Ammon's horn (tissue), 1 donor: ENCODE measurements at regions not wholly inside any gene's neighbourhood (a gene's known extent, or its start where the extent isn't known, plus 50 kb on each side); places are given as distances from the start of the nearest gene placed in this dataset.
A peak's percentile ranks its signal among the peaks of the same experiment; 100 is the strongest.
"Not testable (repeated sequence)": the region's sequence is repeated elsewhere in the genome, so short reads cannot be mapped to it uniquely, and the experiment has no call there.

Experiments
- DNase-seq: peaks from one replicate; pipeline ENCODE4 v3.0.0-alpha.2; 2016; ENCODE audit warnings: low spot score

- no peak for DNase-seq
Measured at GRCh38 chr7:66539902-66540375, 88.7 kb upstream of the KCTD7 start.

GRCh38 chr7:66542049-66542448, 86.6 kb upstream of the KCTD7 start:
- no peak for DNase-seq

GRCh38 chr7:66542528-66543269, 86.0 kb upstream of the KCTD7 start:
- no peak for DNase-seq

GRCh38 chr7:66549466-66549865, 79.2 kb upstream of the KCTD7 start:
- no peak for DNase-seq

- DNase-seq, result no peak
Measured at GRCh38 chr7:66553001-66553400, 75.7 kb upstream of the KCTD7 start.

GRCh38 chr7:66553675-66554074, 75.0 kb upstream of the KCTD7 start:
- DNase-seq, result not testable (repeated sequence)

GRCh38 chr7:66554291-66554690, 74.4 kb upstream of the KCTD7 start:
- not testable (repeated sequence) for DNase-seq

- not testable (repeated sequence) for DNase-seq
Measured at GRCh38 chr7:66554842-66555430, 73.7 kb upstream of the KCTD7 start.

GRCh38 chr7:66556177-66556548, 72.5 kb upstream of the KCTD7 start:
- no peak for DNase-seq

GRCh38 chr7:66556549-66557213, 72.0 kb upstream of the KCTD7 start:
- DNase-seq, result no peak

- peak; percentile 68 for DNase-seq
Measured at GRCh38 chr7:66557214-66558200, 71.2 kb upstream of the KCTD7 start.

- DNase-seq, result no peak
Measured at GRCh38 chr7:66558201-66558641, 70.5 kb upstream of the KCTD7 start.

GRCh38 chr7:66558660-66559465, 69.8 kb upstream of the KCTD7 start:
- peak; percentile 43 for DNase-seq

GRCh38 chr7:66564045-66564444, 64.6 kb upstream of the KCTD7 start:
- DNase-seq, result no peak

- DNase-seq, result not testable (repeated sequence)
Measured at GRCh38 chr7:66570179-66570578, 58.5 kb upstream of the KCTD7 start.

GRCh38 chr7:66571568-66571967, 57.1 kb upstream of the KCTD7 start:
- DNase-seq, result no peak

GRCh38 chr7:66573782-66574495, 54.7 kb upstream of the KCTD7 start:
- DNase-seq, result not testable (repeated sequence)

- not testable (repeated sequence) for DNase-seq
Measured at GRCh38 chr7:66574768-66575167, 53.9 kb upstream of the KCTD7 start.

GRCh38 chr7:66575398-66575797, 53.3 kb upstream of the KCTD7 start:
- DNase-seq, result no peak

GRCh38 chr7:66576646-66577045, 52.0 kb upstream of the KCTD7 start:
- DNase-seq, result peak; percentile 32
